HS-5 (cell line): ENCODE measurements at regions not wholly inside any gene's neighbourhood (a gene's known extent, or its start where the extent isn't known, plus 50 kb on each side); places are given as distances from the start of the nearest gene placed in this dataset.

Source experiments
- DNase-seq: peaks from one replicate; pipeline ENCODE4 v3.0.0-alpha.2; 2012; ENCODE audit warnings: low read depth

- DNase-seq: no peak
Observed at GRCh38 chr9:92185681-92186080, 70.5 kb upstream of the SPTLC1 start.

DNA sequence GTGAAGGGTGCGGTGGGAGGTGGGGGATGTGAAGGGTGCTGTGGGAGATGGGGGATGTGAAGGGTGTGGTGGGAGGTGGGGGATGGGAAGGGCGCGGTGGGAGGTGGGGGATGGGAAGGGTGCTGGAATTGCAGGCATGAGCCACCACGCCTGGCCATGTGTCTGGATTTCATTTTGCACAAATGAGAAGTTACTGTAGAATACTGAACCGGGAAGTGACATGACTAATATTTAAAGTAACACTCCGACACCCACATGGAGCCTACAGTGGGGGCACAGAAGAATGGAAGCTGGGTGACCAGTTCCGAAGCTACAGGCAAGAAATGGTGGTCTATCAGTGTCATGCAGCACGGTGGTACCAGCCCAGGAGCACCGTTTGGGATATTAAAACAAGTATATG is 69.9 kb upstream of the SPTLC1 start:
- no peak for DNase-seq

GRCh38 chr9:92184041-92184564 is 68.9 kb upstream of the SPTLC1 start:
- DNase-seq: no peak

DNA sequence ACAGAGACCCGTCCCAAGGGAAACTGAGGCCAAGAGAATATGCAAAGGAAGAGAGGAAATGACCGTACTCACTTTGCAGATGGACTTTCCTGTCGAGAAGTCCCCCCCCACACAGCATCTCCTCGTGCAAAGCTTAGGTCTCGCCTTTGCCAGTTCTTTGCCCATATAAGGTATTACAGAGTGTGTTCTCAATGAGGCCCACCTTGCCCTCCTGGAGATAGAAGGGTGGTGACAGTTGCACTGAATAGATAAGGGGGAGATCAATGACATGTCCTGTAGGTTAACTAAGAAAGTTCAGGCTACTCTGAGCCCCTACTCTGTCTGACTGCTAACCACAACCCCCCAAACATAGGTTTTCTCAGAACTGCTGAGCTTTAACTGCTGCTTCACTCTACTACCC is 68.2 kb upstream of the SPTLC1 start:
- DNase-seq: no peak

GRCh38 chr9:92181296-92181695 is 66.1 kb upstream of the SPTLC1 start:
- DNase-seq: no peak

- peak; percentile 32 for DNase-seq
Observed at GRCh38 chr9:92180669-92181181, 65.5 kb upstream of the SPTLC1 start.

DNA sequence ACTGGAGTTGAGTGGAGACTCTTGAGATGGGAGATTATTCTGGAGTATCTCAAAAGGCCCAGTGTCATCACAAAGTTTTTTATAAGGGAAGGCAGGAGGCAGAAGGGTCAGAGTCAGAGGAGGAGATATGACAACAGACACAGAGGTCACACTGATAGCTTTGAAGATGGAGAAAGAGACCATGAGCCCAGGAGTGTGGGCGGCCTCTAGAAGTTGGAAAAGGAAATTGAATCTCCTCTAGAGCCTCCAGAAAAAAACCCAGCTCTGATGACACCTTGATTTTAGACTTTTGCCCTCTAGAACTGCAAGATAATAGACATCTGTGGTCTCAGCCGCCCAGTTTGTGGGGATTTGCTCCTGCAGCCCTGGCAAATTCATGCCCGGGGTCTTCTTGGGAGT is 64.8 kb upstream of the SPTLC1 start:
- no peak for DNase-seq

- no peak for DNase-seq
Observed at GRCh38 chr9:92179286-92180001, 64.2 kb upstream of the SPTLC1 start.

- DNase-seq: no peak
Observed at GRCh38 chr9:92177591-92177990, 62.4 kb upstream of the SPTLC1 start.

DNA sequence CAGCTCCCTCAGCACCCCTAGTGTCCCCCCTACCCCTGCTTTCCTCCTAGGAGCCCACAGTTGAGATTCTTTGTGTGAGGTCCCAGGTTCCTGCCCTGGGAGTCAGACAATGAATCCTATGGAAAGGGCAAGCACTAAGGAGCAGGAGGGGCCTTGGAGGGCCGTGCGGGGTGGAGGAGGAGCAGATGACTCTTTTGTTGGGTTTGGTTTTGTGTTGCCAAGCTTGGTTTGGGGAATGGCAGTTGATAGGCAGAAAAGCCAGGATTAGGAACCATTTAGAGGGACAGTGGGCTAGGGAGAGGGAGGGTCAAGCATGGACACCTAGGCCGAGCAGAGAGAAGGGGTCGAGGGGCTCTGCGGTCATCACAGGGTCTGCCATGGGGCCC is 61.6 kb upstream of the SPTLC1 start:
- no peak for DNase-seq

DNA sequence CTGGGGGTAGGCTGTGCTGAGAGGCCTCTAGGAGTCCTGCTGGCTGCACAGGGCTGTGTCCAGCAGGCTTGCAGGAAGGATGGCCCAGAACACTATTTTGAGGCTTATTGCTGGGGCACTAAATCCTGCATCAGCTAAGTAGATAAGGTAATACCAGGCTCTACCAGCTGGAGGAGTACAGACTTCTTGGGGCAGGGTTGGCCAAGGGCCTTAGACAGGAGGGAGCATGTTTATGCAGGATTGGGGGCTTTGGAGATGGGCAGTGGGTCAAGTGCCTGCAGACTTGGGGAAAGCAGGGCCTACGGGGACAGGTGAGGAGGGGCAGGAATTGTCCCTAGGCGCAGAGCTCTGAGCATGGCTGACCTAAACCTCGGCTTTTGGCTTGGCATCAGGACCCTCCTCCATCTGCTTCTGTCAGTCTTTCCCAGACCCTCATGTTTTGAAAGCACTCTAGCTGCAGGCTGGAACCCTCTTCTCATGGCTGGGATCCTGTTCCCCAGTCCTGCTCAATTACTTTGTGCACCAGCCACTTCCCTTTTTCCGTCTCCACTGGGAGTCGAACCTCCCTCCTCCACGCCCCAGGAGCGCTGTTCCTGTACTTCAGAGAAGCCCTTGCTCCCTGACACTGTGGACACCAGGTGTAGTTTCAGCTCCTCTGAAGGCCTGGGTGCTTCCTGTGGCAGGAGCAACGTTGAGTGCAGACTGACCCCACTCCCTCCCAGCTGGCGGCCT is 61.0 kb upstream of the SPTLC1 start:
- no peak for DNase-seq

GRCh38 chr9:92175441-92175840 is 60.2 kb upstream of the SPTLC1 start:
- no peak for DNase-seq

DNA sequence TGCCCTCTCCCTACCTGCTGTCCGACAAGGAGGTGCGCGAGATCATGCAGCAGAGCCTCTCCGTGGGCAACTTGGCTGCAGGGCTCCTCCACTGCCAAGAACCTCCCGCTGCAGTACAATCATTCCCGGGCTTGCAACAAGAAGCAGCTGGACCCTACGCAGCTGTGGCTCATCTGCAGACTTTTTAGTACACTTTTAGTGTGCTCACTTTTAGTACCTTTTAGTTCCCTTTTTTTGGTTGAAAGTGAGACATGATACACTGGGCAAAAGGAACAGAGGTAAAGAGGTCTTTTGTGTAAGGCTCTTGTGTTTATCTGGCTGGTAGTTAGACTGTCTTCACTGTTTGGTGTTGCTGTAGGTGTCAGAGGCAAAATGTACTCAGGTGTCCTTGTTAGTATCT is 58.1 kb upstream of the SPTLC1 start:
- DNase-seq: no peak

- no peak for DNase-seq
Observed at GRCh38 chr9:92171822-92172221, 56.6 kb upstream of the SPTLC1 start.

GRCh38 chr9:92171281-92171680 is 56.1 kb upstream of the SPTLC1 start:
- DNase-seq: no peak

- no peak for DNase-seq
Observed at GRCh38 chr9:92170848-92171247, 55.6 kb upstream of the SPTLC1 start.

GRCh38 chr9:92165484-92165883 is 50.3 kb upstream of the SPTLC1 start:
- DNase-seq: no peak
